Astrocyte (in vitro differentiated cells and primary cell): ENCODE measurements at regions not wholly inside any gene's neighbourhood (a gene's known extent, or its start where the extent isn't known, plus 50 kb on each side); places are given as distances from the start of the nearest gene placed in this dataset.

Experiments used
- DNase-seq: peaks from one replicate; pipeline ENCODE4 v3.0.0-alpha.2; 2010; ENCODE audit warnings: low read depth
- FAIRE-seq: peaks from 2 replicates; lab custom pipeline; 2011; peaks lifted over from hg19 to GRCh38; lab: Jason Lieb, UNC
- H2AFZ ChIP-seq: 2 replicates; pipeline ENCODE4 v1.6.0; 2012; ENCODE audit warnings: low read depth, low read length, inconsistent platforms
- H3K27ac ChIP-seq: 2 replicates; pipeline ENCODE4 v1.5.1; 2011; ENCODE audit warnings: low read depth, low read length, inconsistent platforms
- H3K27me3 ChIP-seq: 2 replicates; pipeline ENCODE4 v1.6.0; 2011; ENCODE audit warnings: low read length, inconsistent platforms; ENCODE audit not compliant: insufficient read depth
- H3K36me3 ChIP-seq: 2 replicates; pipeline ENCODE4 v1.5.1; 2011; ENCODE audit warnings: low read length, inconsistent platforms; ENCODE audit not compliant: insufficient read depth
- H3K4me1 ChIP-seq: 2 replicates; pipeline ENCODE4 v1.5.1; 2011; ENCODE audit warnings: low read length, inconsistent platforms; ENCODE audit not compliant: insufficient read depth
- H3K4me2 ChIP-seq: 2 replicates; pipeline ENCODE4 v1.6.0; 2012; ENCODE audit warnings: low read length, inconsistent platforms
- H3K4me3 ChIP-seq: 2 replicates; pipeline ENCODE4 v1.5.1; 2011; ENCODE audit warnings: low read depth, mild to moderate bottlenecking, low read length, inconsistent platforms; ENCODE audit not compliant: insufficient read depth
- H3K79me2 ChIP-seq: 2 replicates; pipeline ENCODE4 v1.6.0; 2012; ENCODE audit warnings: mild to moderate bottlenecking, low read length, inconsistent platforms; ENCODE audit not compliant: insufficient read depth
- H3K9ac ChIP-seq: 2 replicates; pipeline ENCODE4 v1.6.0; 2012; ENCODE audit warnings: mild to moderate bottlenecking, low read length, inconsistent platforms
- H3K9me3 ChIP-seq: 2 replicates; pipeline ENCODE4 v1.5.1; 2012; ENCODE audit warnings: low read depth, mild to moderate bottlenecking, low read length, inconsistent platforms; ENCODE audit not compliant: insufficient read depth
- H4K20me1 ChIP-seq: 2 replicates; pipeline ENCODE4 v1.6.0; 2012; ENCODE audit warnings: low read length, inconsistent platforms; ENCODE audit not compliant: insufficient read depth
- H3K27ac Mint-ChIP-seq: one replicate; pipeline ENCODE4 v1.8.0; 2021; ENCODE audit warnings: mild to moderate bottlenecking, mixed read lengths; ENCODE audit not compliant: unreplicated experiment
- H3K27me3 Mint-ChIP-seq: one replicate; pipeline ENCODE4 v1.8.0; 2021; ENCODE audit warnings: low read depth, mixed read lengths; ENCODE audit not compliant: unreplicated experiment
- H3K36me3 Mint-ChIP-seq: one replicate; pipeline ENCODE4 v1.8.0; 2021; ENCODE audit warnings: low read depth, mixed read lengths; ENCODE audit not compliant: unreplicated experiment
- H3K4me1 Mint-ChIP-seq: one replicate; pipeline ENCODE4 v1.8.0; 2021; ENCODE audit warnings: low read depth, mixed read lengths; ENCODE audit not compliant: unreplicated experiment
- H3K4me3 Mint-ChIP-seq: one replicate; pipeline ENCODE4 v1.8.0; 2021; ENCODE audit warnings: mild to moderate bottlenecking, moderate library complexity, mixed read lengths; ENCODE audit not compliant: unreplicated experiment
- H3K9me3 Mint-ChIP-seq: one replicate; pipeline ENCODE4 v1.8.0; 2021; ENCODE audit warnings: mild to moderate bottlenecking, mixed read lengths; ENCODE audit not compliant: unreplicated experiment
- CTCF ChIP-seq: IDR thresholded peaks from 2 replicates; pipeline ENCODE4 v1.5.1; 2011; ENCODE audit warnings: low read depth, mild to moderate bottlenecking, inconsistent platforms, low read length, moderate library complexity; ENCODE audit not compliant: insufficient read depth
- EZH2 ChIP-seq: IDR thresholded peaks from 2 replicates; pipeline ENCODE4 v1.6.1; 2012; ENCODE audit warnings: mild to moderate bottlenecking, low read length, inconsistent platforms; ENCODE audit not compliant: insufficient read depth

GRCh38 chr3:88758676-88759075 lies 348.7 kb upstream of the EPHA3 start:
- Mint-ChIP-seq H3K4me3 (no peak overlapping the region), H3K27ac (no peak overlapping the region), H3K36me3 (no peaks in the 10 kb centered on the region), H3K27me3 (no peaks in the 10 kb centered on the region), H3K4me1 (no peaks in the 10 kb centered on the region), H3K9me3 (peaks cover 3% of the 10 kb centered on the region)
- no peaks in the 10 kb centered on the region for H3K4me1 ChIP-seq
- H3K27me3 ChIP-seq, result no peaks in the 10 kb centered on the region
- H3K4me3 ChIP-seq, result no peak overlapping the region
- no peak overlapping the region for H3K27ac ChIP-seq
- no peak overlapping the region for H2AFZ ChIP-seq
- FAIRE-seq, result no peak
- H3K36me3 ChIP-seq, result no peaks in the 10 kb centered on the region
- H3K4me2 ChIP-seq, result no peak overlapping the region
- no peaks in the 10 kb centered on the region for H3K79me2 ChIP-seq
- no peaks in the 10 kb centered on the region for H3K9me3 ChIP-seq
- H3K9ac ChIP-seq, result no peak overlapping the region
- H4K20me1 ChIP-seq, result no peaks in the 10 kb centered on the region
- no peak for DNase-seq
- no peak for TF ChIP-seq EZH2
- no peak for TF ChIP-seq CTCF

- Histone ChIP-seq H3K36me3 (no peaks in the 10 kb centered on the region), H3K9me3 (no peaks in the 10 kb centered on the region), H3K27me3 (no peaks in the 10 kb centered on the region), H3K9ac (no peak overlapping the region), H3K4me2 (no peak overlapping the region), H3K79me2 (no peaks in the 10 kb centered on the region), H2AFZ (no peak overlapping the region), H3K4me1 (no peaks in the 10 kb centered on the region), H3K27ac (no peak overlapping the region), H3K4me3 (no peak overlapping the region), H4K20me1 (no peaks in the 10 kb centered on the region)
- no peaks in the 10 kb centered on the region for H3K36me3 Mint-ChIP-seq
- no peak overlapping the region for H3K4me3 Mint-ChIP-seq
- FAIRE-seq (no peak), DNase-seq (no peak)
- no peaks in the 10 kb centered on the region for H3K27me3 Mint-ChIP-seq
- H3K27ac Mint-ChIP-seq, result no peak overlapping the region
- H3K9me3 Mint-ChIP-seq, result peaks cover 15% of the 10 kb centered on the region
- peaks cover 4% of the 10 kb centered on the region for H3K4me1 Mint-ChIP-seq
- no peak for TF ChIP-seq EZH2
- no peak for TF ChIP-seq CTCF
Measured at GRCh38 chr3:88767746-88768145, 339.7 kb upstream of the EPHA3 start.

- Histone ChIP-seq H3K9ac (no peak overlapping the region), H3K4me2 (no peak overlapping the region), H4K20me1 (no peaks in the 10 kb centered on the region), H3K9me3 (no peaks in the 10 kb centered on the region), H2AFZ (no peak overlapping the region), H3K79me2 (no peaks in the 10 kb centered on the region), H3K27ac (no peak overlapping the region), H3K36me3 (no peaks in the 10 kb centered on the region), H3K27me3 (no peaks in the 10 kb centered on the region), H3K4me3 (no peak overlapping the region), H3K4me1 (no peaks in the 10 kb centered on the region)
- Mint-ChIP-seq H3K27me3 (no peaks in the 10 kb centered on the region), H3K27ac (no peak overlapping the region), H3K4me1 (no peaks in the 10 kb centered on the region), H3K9me3 (peaks cover 15% of the 10 kb centered on the region), H3K36me3 (no peaks in the 10 kb centered on the region), H3K4me3 (no peak overlapping the region)
- TF ChIP-seq CTCF (no peak), EZH2 (no peak)
- DNase-seq, result no peak
- FAIRE-seq, result no peak
Measured at GRCh38 chr3:88773766-88774165, 333.7 kb upstream of the EPHA3 start.
